MCF 10A (cell line): ENCODE measurements at regions not wholly inside any gene's neighbourhood (a gene's known extent, or its start where the extent isn't known, plus 50 kb on each side); places are given as distances from the start of the nearest gene placed in this dataset.

Experiments used
- BruUV-seq: library from RNA; stranded (reverse); fragments of 400-500 nt; replicated peaks from 2 replicates; lab custom pipeline; 2021; lab: Mats Ljungman, UMichigan
- CTCF ChIA-PET: fragments of 300-600 bp; sonication (Branson Sonifier 250); formaldehyde crosslinking; extraction: SDS; loops from one replicate; lab custom pipeline; 2021; ENCODE audit warnings: antibody characterized with exemption, inconsistent platforms; lab: Yijun Ruan, JAX
- POLR2A ChIA-PET: fragments of 300-600, 350-650 bp; sonication (Branson Sonifier 250); formaldehyde crosslinking; extraction: SDS; loops from one replicate; lab custom pipeline; 2020; ENCODE audit warnings: antibody characterized with exemption, inconsistent platforms; lab: Yijun Ruan, JAX
- DNase-seq: peaks from one replicate; pipeline ENCODE4 v3.0.0-alpha.2; 2018; ENCODE audit not compliant: unreplicated experiment
- H3K27ac Mint-ChIP-seq: one replicate; pipeline ENCODE4 v1.8.0; 2022; ENCODE audit warnings: mild to moderate bottlenecking, low read depth, mixed read lengths; ENCODE audit not compliant: unreplicated experiment
- H3K27me3 Mint-ChIP-seq: one replicate; pipeline ENCODE4 v1.8.0; 2022; ENCODE audit warnings: mixed read lengths; ENCODE audit not compliant: insufficient read depth, unreplicated experiment
- H3K36me3 Mint-ChIP-seq: one replicate; pipeline ENCODE4 v1.8.0; 2022; ENCODE audit warnings: mild to moderate bottlenecking, moderate library complexity, mixed read lengths; ENCODE audit not compliant: insufficient read depth, unreplicated experiment
- H3K4me1 Mint-ChIP-seq: one replicate; pipeline ENCODE4 v1.8.0; 2022; ENCODE audit warnings: mixed read lengths; ENCODE audit not compliant: insufficient read depth, unreplicated experiment
- H3K4me3 Mint-ChIP-seq: one replicate; pipeline ENCODE4 v1.8.0; 2022; ENCODE audit warnings: mild to moderate bottlenecking, moderate library complexity, mixed read lengths; ENCODE audit not compliant: unreplicated experiment
- H3K9me3 Mint-ChIP-seq: one replicate; pipeline ENCODE4 v1.8.0; 2022; ENCODE audit warnings: mixed read lengths; ENCODE audit not compliant: unreplicated experiment
- CTCF ChIP-seq: fragments of 200-600 bp; IDR thresholded peaks from one replicate; pipeline ENCODE4 v1.8.0; 2022; ENCODE audit warnings: antibody characterized with exemption, mild to moderate bottlenecking; ENCODE audit not compliant: unreplicated experiment
- intact Hi-C: fragments of 100-400 bp; cut with micrococcal nuclease; formaldehyde crosslinking; loops from 2 replicates; pipeline ENCODE4 v1.14.1; 2022

- Mint-ChIP-seq H3K27me3 (peaks cover 67% of the 10 kb centered on the region), H3K27ac (no peak overlapping the region), H3K4me3 (no peak overlapping the region), H3K4me1 (no peaks in the 10 kb centered on the region), H3K9me3 (no peaks in the 10 kb centered on the region), H3K36me3 (no peaks in the 10 kb centered on the region)
- ChIA-PET POLR2A (no interaction called here), CTCF (no interaction called here)
- no peak for TF ChIP-seq CTCF
- intact Hi-C loops = no loop called here
- BruUV-seq = no TSS peak
- DNase-seq = no peak
Measured at GRCh38 chr16:82412770-82413169, 214.0 kb upstream of the CDH13 start.

GRCh38 chr16:82405736-82406135 lies 221.0 kb upstream of the CDH13 start:
- no peaks in the 10 kb centered on the region for H3K4me1 Mint-ChIP-seq
- no peaks in the 10 kb centered on the region for H3K9me3 Mint-ChIP-seq
- H3K27ac Mint-ChIP-seq = no peak overlapping the region
- H3K27me3 Mint-ChIP-seq = peaks cover 67% of the 10 kb centered on the region
- no peaks in the 10 kb centered on the region for H3K36me3 Mint-ChIP-seq
- POLR2A ChIA-PET = no interaction called here
- DNase-seq = no peak
- CTCF ChIA-PET = no interaction called here
- no peak for TF ChIP-seq CTCF
- intact Hi-C loops = no loop called here
- BruUV-seq = no TSS peak
- no peak overlapping the region for H3K4me3 Mint-ChIP-seq

- H3K27ac Mint-ChIP-seq = no peak overlapping the region
- H3K4me3 Mint-ChIP-seq = no peak overlapping the region
- no peak for TF ChIP-seq CTCF
- intact Hi-C loops = no loop called here
- no peak for DNase-seq
- H3K27me3 Mint-ChIP-seq = peaks cover 58% of the 10 kb centered on the region
- BruUV-seq = no TSS peak
- no peaks in the 10 kb centered on the region for H3K9me3 Mint-ChIP-seq
- ChIA-PET POLR2A (no interaction called here), CTCF (no interaction called here)
- no peaks in the 10 kb centered on the region for H3K36me3 Mint-ChIP-seq
- no peaks in the 10 kb centered on the region for H3K4me1 Mint-ChIP-seq
Measured at GRCh38 chr16:82404586-82405315, 222.0 kb upstream of the CDH13 start.

GRCh38 chr16:82402665-82403218 lies 224.0 kb upstream of the CDH13 start:
- intact Hi-C loops = no loop called here
- BruUV-seq = no TSS peak
- Mint-ChIP-seq H3K27me3 (peaks cover 53% of the 10 kb centered on the region), H3K4me3 (no peak overlapping the region), H3K27ac (no peak overlapping the region), H3K9me3 (no peaks in the 10 kb centered on the region), H3K36me3 (no peaks in the 10 kb centered on the region), H3K4me1 (no peaks in the 10 kb centered on the region)
- TF ChIP-seq CTCF = no peak
- CTCF ChIA-PET = no interaction called here
- no peak for DNase-seq
- POLR2A ChIA-PET = no interaction called here
